Effector memory CD4-positive, alpha-beta T cell (primary cell): ENCODE measurements at regions not wholly inside any gene's neighbourhood (a gene's known extent, or its start where the extent isn't known, plus 50 kb on each side); places are given as distances from the start of the nearest gene placed in this dataset.

ENCODE experiments used
- DNase-seq, 3 donors: peaks; one replicate each; pipeline ENCODE4 v3.0.0-alpha.2; 2020
- H3K27ac ChIP-seq: 2 replicates; pipeline ENCODE4 v1.7.0; 2013; ENCODE audit warnings: mild to moderate bottlenecking, low read length, moderate library complexity; ENCODE audit not compliant: insufficient read depth, poor library complexity, severe bottlenecking
- H3K27me3 ChIP-seq: replicated peaks from 2 replicates; pipeline ENCODE4 v1.7.0; 2013; ENCODE audit warnings: mild to moderate bottlenecking, low read length; ENCODE audit not compliant: insufficient read depth, control insufficient read depth, poor library complexity, severe bottlenecking
- H3K36me3 ChIP-seq: 2 replicates; pipeline ENCODE4 v1.7.0; 2013; ENCODE audit warnings: mild to moderate bottlenecking, low read length, moderate library complexity; ENCODE audit not compliant: control insufficient read depth, insufficient read depth
- H3K4me1 ChIP-seq: 2 replicates; pipeline ENCODE4 v1.7.0; 2013; ENCODE audit warnings: low read length, mild to moderate bottlenecking; ENCODE audit not compliant: control insufficient read depth, insufficient read depth, poor library complexity, severe bottlenecking
- H3K4me3 ChIP-seq: 2 replicates; pipeline ENCODE4 v1.7.0; 2013; ENCODE audit warnings: low read length, low read depth, mild to moderate bottlenecking; ENCODE audit not compliant: insufficient read depth, poor library complexity, severe bottlenecking
- H3K9me3 ChIP-seq: 2 replicates; pipeline ENCODE4 v1.7.0; 2013; ENCODE audit warnings: mild to moderate bottlenecking, low read length, moderate library complexity; ENCODE audit not compliant: control insufficient read depth

DNA sequence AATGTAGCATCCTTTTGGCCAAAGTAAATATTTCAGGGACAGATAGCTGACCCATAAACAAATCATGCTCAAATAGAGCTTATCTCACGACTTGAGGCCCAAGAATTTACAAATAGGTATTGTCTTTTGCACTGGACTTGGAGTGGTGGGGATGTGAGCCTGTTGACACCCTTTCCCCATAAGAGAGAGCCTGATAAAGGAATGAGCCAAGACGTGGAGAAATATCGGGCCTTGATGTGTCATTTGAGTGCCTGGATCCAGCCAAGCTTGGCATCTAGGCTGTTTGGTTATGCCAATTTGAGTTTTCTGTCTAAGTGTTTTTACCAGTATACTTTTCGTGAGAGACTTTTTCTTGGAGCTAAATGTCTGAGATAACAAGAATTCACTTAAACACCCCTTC lies 112.9 kb upstream of the RGMA start:
- no peak overlapping the region for H3K27ac ChIP-seq
- no peaks in the 10 kb centered on the region for H3K36me3 ChIP-seq
- H3K4me1 ChIP-seq = no peaks in the 10 kb centered on the region
- H3K9me3 ChIP-seq = no peaks in the 10 kb centered on the region
- no peaks in the 10 kb centered on the region for H3K27me3 ChIP-seq
- DNase-seq = no peak
- H3K4me3 ChIP-seq = no peak overlapping the region

DNA sequence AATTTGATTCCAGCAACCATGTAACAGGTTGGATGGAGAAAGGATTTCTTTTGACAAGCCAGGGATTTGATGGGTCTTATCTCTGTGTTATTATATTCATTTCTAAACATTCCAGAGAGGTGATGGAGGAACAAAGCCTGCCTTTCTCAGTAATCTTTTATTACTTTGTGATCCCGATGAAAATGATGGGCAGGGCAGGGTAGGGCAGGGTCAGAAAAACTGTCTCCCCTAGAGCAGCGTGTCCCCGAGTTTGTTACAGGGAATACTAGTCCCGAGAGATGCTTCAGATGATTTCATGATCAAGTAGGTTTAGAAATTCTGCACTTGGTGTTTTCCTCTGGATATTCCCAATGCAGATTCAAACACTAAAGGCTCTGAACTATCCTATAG lies 111.8 kb upstream of the RGMA start:
- no peak overlapping the region for H3K27ac ChIP-seq

DNA sequence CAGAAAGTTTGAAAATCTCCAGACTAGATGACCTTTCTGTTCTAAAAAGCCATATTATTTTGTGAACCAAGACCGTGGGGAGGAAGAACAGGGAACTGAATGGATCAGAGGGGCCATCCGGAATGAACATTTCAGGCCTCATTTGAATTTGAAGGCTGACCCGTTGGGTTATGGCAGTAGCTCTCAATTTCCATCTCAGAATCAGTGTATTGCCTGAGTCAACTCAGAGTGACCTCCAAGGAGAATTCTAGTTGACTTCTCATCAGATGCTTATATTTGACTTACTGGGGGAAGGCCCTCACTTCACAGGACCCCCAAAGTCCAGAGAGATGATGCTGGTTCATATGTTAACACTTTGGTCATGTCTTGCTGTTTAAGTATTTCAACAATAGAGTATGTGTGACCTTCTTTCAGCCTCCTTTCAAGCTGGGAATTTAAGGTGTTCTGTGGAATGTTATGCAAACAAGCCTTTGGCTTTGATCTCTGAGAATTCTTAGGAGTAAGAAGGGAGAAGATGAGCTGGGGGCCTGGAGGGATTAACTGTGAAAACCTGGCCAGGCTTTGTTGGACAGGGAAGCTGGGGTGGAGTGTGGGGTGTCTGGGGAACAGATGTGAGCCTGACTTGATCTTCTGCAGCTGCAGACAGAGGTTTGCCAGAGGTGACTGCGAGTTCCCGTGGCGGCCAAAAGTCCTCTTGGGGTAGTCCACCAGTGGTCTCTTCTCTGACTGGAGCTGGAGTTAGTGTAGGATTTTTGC lies 111.2 kb upstream of the RGMA start:
- Histone ChIP-seq H3K9me3 (no peaks in the 10 kb centered on the region), H3K27me3 (no peaks in the 10 kb centered on the region), H3K36me3 (no peaks in the 10 kb centered on the region), H3K4me3 (no peak overlapping the region), H3K4me1 (no peaks in the 10 kb centered on the region), H3K27ac (no peak overlapping the region)
- DNase-seq = no peak

More for the DNA sequence above, 111.8 kb upstream of the RGMA start:
- no peaks in the 10 kb centered on the region for H3K4me1 ChIP-seq
- H3K9me3 ChIP-seq = no peaks in the 10 kb centered on the region
- H3K4me3 ChIP-seq = no peak overlapping the region
- H3K27me3 ChIP-seq = no peaks in the 10 kb centered on the region
- no peaks in the 10 kb centered on the region for H3K36me3 ChIP-seq
- DNase-seq = no peak

DNA sequence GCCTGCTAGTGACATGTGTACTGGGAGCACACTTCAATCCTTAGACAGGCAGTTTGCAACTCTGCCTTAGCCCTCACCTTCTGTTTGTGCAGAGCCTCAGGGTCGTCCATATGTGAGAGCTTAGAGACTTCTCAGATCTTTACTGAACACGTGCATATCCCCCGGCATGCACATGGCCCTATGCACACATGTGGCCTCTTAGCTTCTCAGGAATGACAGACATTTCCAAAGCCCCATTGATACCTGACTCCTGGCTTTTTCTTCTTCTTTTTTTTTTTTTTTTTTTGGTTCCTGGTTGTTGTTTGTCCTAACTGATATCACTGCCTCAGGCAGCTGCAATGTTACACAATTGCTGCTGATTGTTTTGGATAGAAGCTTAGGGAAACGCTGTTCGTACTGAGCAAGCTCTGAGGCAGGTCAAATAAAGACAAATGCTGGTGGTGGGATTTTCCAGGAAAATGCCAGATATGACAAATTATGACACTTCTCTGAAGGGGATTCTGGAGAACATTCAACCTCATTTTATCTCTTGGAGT lies 107.2 kb upstream of the RGMA start:
- Histone ChIP-seq H3K36me3 (no peaks in the 10 kb centered on the region), H3K27me3 (no peaks in the 10 kb centered on the region), H3K4me1 (no peaks in the 10 kb centered on the region), H3K4me3 (no peak overlapping the region), H3K9me3 (no peaks in the 10 kb centered on the region), H3K27ac (no peak overlapping the region)
- no peak for DNase-seq

DNA sequence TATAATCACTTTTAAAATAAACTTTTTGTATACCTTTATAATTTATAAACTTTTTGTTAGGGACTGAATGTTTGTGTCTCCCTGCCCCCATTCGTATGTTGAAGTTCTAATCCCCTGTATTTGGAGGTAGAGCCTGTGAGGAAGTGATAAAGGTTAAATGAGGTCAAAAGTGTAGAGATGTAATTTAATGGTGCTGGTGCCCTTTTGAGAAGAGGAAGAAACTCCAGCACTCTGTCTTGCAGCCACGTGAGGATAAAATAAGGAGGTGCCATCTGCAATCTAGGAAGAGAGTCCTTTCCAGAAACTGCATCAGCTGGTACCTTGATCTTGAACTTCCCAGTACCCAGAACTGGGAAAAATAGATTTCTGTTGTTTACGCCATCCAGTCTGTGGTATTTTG lies 106.1 kb upstream of the RGMA start:
- Histone ChIP-seq H3K4me1 (no peaks in the 10 kb centered on the region), H3K27me3 (no peaks in the 10 kb centered on the region), H3K4me3 (no peak overlapping the region), H3K27ac (no peak overlapping the region), H3K9me3 (no peaks in the 10 kb centered on the region), H3K36me3 (no peaks in the 10 kb centered on the region)
- DNase-seq = no peak

DNA sequence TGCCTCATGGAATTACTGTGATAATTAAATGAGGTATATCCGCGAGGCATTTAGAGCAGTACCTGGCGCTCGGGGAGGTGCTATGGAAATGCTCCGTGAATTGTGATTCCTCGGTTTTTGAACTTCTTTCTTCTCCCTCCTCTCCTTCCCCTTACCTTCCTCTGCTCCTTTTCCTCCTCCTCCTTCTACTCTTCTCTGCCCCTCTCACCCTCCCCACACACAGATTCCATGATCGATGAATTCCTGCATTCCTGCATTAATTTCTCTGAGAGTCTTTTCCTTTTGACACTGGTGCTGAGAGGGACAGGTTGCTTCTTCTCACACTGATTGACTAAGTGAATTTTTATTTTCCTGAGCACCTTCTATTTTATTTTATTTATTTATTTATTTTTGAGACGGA lies 101.2 kb upstream of the RGMA start:
- Histone ChIP-seq H3K27me3 (no peaks in the 10 kb centered on the region), H3K4me1 (no peaks in the 10 kb centered on the region), H3K27ac (no peak overlapping the region)

DNA sequence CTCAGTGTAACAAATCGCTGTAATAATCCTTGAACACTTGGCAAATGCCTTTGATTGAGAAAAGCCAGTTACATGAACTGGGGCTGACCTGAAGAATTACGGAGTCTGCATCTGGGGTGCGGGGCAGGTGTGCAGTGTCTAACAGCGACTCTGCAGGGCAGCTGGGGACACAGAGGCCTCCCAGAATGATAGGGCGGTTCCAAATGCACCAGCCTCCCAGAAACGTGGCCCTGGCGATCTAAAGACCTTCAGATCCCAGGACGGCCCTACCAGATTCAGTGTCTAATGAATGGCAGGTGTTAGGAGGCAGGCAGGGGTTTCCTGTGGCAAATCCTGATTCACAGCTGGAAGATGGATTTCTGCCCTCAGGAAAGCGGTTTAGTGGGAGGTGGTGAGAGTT lies 100.5 kb upstream of the RGMA start:
- Histone ChIP-seq H3K36me3 (no peaks in the 10 kb centered on the region), H3K27me3 (no peaks in the 10 kb centered on the region), H3K4me3 (no peak overlapping the region), H3K4me1 (no peaks in the 10 kb centered on the region), H3K9me3 (no peaks in the 10 kb centered on the region), H3K27ac (no peak overlapping the region)
- DNase-seq = no peak

More for the DNA sequence above, 101.2 kb upstream of the RGMA start:
- no peaks in the 10 kb centered on the region for H3K9me3 ChIP-seq
- H3K4me3 ChIP-seq = no peak overlapping the region
- DNase-seq = no peak
- H3K36me3 ChIP-seq = no peaks in the 10 kb centered on the region

DNA sequence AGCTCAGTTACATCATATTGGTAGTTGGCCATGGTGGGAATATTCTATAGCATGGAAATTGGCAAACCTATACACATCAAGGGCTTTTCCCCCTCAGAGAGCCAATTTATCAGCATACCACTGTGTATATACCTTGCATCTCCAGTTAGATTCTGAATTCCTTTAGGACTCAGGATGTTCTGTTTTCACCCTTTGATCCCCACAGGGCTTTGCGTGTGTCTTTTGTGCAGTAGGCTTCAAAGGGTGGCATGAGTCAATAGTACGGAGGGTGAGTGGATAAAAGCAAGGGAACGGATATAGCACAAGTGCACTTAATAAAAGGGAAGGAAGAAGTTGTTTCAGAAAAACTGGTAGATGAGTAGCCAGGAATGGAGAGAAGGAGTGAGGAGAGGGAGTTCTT lies 99.2 kb upstream of the RGMA start:
- H3K27me3 ChIP-seq = no peaks in the 10 kb centered on the region
- no peaks in the 10 kb centered on the region for H3K36me3 ChIP-seq
- no peaks in the 10 kb centered on the region for H3K4me1 ChIP-seq
- no peak overlapping the region for H3K27ac ChIP-seq
- no peak for DNase-seq
- H3K4me3 ChIP-seq = no peak overlapping the region
- no peaks in the 10 kb centered on the region for H3K9me3 ChIP-seq

DNA sequence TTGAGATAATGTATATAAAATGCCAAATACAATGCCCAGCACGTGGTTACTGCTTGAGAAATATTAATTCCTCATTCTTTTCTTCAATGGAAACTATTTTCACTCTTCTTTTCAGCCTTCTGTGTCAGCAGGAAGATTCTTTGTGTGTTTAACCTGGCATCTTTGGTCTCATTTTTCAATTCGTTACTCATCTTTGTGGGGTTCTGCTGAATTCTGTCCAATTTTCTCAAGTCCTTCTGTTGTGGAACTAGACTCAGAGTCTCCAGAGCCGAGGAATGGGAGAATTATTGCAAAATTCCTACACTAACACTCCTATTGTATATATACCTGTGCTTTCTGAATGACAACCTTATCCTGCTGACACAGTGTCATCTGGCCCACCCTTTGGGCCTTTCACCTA lies 96.8 kb upstream of the RGMA start:
- Histone ChIP-seq H3K4me1 (no peaks in the 10 kb centered on the region), H3K27me3 (no peaks in the 10 kb centered on the region), H3K9me3 (no peaks in the 10 kb centered on the region), H3K36me3 (no peaks in the 10 kb centered on the region), H3K27ac (no peak overlapping the region), H3K4me3 (no peak overlapping the region)
- DNase-seq = no peak

DNA sequence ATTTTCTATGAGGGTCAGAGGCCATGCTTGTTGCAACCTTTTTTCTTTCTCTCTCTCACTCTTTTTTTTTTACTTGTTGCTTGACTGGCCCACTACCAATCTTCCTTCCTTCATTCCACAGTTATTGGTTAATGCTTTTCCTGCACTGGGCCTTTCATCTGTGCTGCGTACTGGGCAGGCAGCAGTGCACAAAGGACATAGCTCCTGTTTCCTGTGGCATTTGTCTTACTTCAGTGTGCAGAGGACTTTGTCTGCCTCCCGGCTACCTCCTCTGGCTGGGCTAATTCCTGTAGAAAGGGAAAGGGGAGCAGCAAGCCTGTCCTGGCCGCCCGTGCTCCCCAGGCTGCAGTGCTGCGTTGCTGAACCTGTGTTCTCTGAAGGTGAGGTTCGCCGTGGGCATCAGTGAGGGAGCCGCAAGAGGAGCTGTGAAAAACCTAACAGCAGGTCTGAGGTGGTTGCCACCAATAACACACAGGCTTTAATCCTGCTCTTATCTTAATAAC lies 93.7 kb upstream of the RGMA start:
- Histone ChIP-seq H3K4me3 (no peak overlapping the region), H3K9me3 (no peaks in the 10 kb centered on the region), H3K4me1 (no peaks in the 10 kb centered on the region), H3K27me3 (no peaks in the 10 kb centered on the region), H3K27ac (no peak overlapping the region), H3K36me3 (no peaks in the 10 kb centered on the region)
- no peak for DNase-seq
